C4-2B (cell line): ENCODE measurements at regions not wholly inside any gene's neighbourhood (a gene's known extent, or its start where the extent isn't known, plus 50 kb on each side); places are given as distances from the start of the nearest gene placed in this dataset.

Source experiments
- H3K27ac ChIP-seq: fragments of 450-650 bp; 2 replicates; pipeline ENCODE4 v1.5.1; 2017
- CTCF ChIP-seq: fragments of 450-650 bp; conservative IDR thresholded peaks from 2 replicates; pipeline ENCODE4 v1.5.1; 2017; ENCODE audit warnings: mild to moderate bottlenecking
- ZFX ChIP-seq: fragments of 450-650 bp; IDR thresholded peaks from 2 replicates; pipeline ENCODE4 v1.6.1; 2017

GRCh38 chr15:29917600-29918597 is 95.6 kb upstream of the TJP1 start:
- H3K27ac ChIP-seq, result no peak overlapping the region
- TF ChIP-seq ZFX, result no peak
- no peak for TF ChIP-seq CTCF

GRCh38 chr15:29914511-29914926 is 92.3 kb upstream of the TJP1 start:
- TF ChIP-seq CTCF (no peak), ZFX (no peak)
- H3K27ac ChIP-seq, result no peak overlapping the region

- H3K27ac ChIP-seq, result no peak overlapping the region
- no peak for TF ChIP-seq ZFX
Measured at GRCh38 chr15:29913528-29914135, 91.4 kb upstream of the TJP1 start.

GRCh38 chr15:29911705-29912104 is 89.4 kb upstream of the TJP1 start:
- no peak overlapping the region for H3K27ac ChIP-seq
- TF ChIP-seq CTCF, result no peak
- TF ChIP-seq ZFX, result no peak

GRCh38 chr15:29910068-29910467 is 87.8 kb upstream of the TJP1 start:
- TF ChIP-seq ZFX (no peak), CTCF (no peak)

GRCh38 chr15:29904757-29905417 is 82.6 kb upstream of the TJP1 start:
- no peak overlapping the region for H3K27ac ChIP-seq
- no peak for TF ChIP-seq ZFX

More at GRCh38 chr15:29910068-29910467, 87.8 kb upstream of the TJP1 start:
- no peak overlapping the region for H3K27ac ChIP-seq

- H3K27ac ChIP-seq, result no peak overlapping the region
- no peak for TF ChIP-seq CTCF
- no peak for TF ChIP-seq ZFX
Measured at GRCh38 chr15:29903785-29904464, 81.7 kb upstream of the TJP1 start.
